HEK293T (cell line): ENCODE measurements at regions not wholly inside any gene's neighbourhood (a gene's known extent, or its start where the extent isn't known, plus 50 kb on each side); places are given as distances from the start of the nearest gene placed in this dataset.

Experiments used
- BHLHE40 ChIP-seq: fragments of 450-650 bp; IDR thresholded peaks from 2 replicates; pipeline ENCODE4 v1.6.1; 2016; ENCODE audit warnings: mild to moderate bottlenecking, moderate library complexity, borderline replicate concordance
- FOXM1 ChIP-seq: fragments of 450-650 bp; IDR thresholded peaks from 2 replicates; pipeline ENCODE4 v1.6.1; 2017; ENCODE audit warnings: mild to moderate bottlenecking, borderline replicate concordance
- LEF1 ChIP-seq: fragments of 450-650 bp; IDR thresholded peaks from 2 replicates; pipeline ENCODE4 v1.6.1; 2017; ENCODE audit warnings: mild to moderate bottlenecking, borderline replicate concordance
- TARDBP ChIP-seq: fragments of 450-650 bp; IDR thresholded peaks from 2 replicates; pipeline ENCODE4 v1.6.1; 2016

DNA sequence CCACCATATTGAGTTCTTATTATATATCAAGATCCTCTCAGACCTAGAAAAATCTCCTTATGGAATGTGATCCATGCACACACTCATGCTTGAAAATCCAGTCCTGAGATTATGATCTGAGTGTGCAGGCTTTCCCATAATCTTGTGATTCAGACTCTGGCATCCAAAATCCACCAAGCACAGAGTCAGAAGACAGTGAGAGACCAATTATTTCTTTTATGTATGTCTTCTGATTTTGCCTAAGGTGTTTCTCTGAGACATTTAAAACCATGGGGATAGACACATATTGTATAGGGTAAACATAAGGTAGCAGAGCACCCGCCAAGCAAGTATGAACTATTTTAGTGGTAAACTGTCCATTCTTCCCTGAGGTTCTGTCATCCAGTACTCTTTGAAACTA, 52.0 kb upstream of the MMP13 start:
- no peak for TF ChIP-seq LEF1
- TF ChIP-seq BHLHE40 = no peak
- TF ChIP-seq TARDBP = no peak
- no peak for TF ChIP-seq FOXM1
